HG02981 (cell line): ENCODE measurements at regions not wholly inside any gene's neighbourhood (a gene's known extent, or its start where the extent isn't known, plus 50 kb on each side); places are given as distances from the start of the nearest gene placed in this dataset.

Experiments
- ATAC-seq: cut with Tn5 transposase; IDR thresholded peaks from one replicate; pipeline ENCODE4 v1.9.1; 2021; ENCODE audit warnings: mild to moderate bottlenecking, moderate library complexity; ENCODE audit not compliant: unreplicated experiment

GRCh38 chr10:65294329-65294728, 1631.5 kb upstream of the LRRTM3 start:
- ATAC-seq: no peak

DNA sequence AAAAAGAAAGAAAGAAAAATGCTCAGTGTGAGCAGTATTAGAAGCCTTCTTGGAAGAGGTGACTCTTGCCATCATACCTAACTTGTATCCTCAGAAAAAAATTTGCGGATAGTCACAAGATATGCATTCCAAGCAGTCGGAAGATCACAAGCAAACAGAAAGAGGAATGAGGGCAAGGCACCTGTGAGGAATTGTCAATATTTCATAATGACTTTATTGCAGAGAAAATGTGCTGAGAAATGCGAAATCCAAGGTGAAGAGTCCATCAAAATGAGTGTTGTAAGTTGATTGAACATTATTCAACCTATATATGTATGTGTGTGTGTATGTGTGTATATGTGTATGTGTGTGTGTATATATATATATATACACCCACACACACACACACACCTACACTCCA, 1624.7 kb upstream of the LRRTM3 start:
- ATAC-seq: no peak

GRCh38 chr10:65306201-65306600, 1619.6 kb upstream of the LRRTM3 start:
- no peak for ATAC-seq

DNA sequence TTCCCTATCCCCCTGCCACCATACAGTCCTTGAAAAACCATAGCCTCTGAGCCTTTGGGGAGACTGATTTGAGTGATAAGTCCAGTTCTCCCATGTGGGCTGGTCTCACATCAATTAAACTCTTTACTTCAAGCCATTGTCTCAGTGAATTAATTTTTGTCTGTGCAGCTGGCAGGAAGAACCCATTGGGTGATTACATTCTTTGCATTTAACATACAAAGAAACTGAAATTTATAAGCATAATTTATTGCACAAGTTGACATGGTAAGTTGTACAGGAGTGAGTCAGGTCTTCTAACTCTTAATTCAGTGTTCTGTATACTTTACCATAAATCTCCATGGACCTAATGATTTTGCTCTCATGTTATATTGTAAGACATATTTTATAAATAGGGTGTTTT, 1613.0 kb upstream of the LRRTM3 start:
- no peak for ATAC-seq

DNA sequence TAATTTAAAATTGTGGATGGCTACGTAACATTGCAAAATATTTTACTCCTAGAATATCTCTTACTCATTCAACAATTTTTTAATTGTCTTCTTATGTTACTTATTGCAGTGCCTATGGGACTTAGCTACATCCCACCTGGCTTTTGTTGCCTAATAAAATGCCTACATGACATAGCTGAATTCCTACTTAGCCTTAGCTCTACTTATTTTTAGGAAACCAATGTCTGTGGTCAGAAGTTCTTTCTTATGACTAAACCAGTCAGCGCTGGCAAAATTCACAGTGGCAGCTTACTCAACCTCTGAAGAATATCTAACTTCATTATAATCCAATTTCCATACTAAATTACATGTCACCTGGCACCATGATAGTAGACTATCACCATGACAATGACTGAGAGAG, 1612.4 kb upstream of the LRRTM3 start:
- no peak for ATAC-seq

DNA sequence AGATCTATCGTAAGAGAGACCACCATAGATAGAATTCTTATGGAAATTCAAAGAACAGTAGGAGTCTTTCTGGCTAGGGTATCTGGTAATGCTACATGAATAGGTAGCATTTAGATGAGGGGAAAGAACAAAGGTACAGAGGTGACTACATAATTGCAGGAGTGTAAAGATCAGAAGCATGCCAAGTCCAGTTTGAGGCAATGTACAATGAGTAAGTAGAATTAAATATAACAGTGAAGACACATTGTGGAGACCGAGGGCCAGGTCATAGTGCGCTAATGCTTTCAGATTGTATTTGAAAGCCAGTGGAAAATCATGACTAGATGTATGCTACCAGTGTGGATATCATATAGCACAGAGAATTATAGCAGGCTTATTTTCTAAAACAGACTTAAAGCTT, 1611.6 kb upstream of the LRRTM3 start:
- no peak for ATAC-seq

- no peak for ATAC-seq
These were observed 1606.3 kb upstream of the LRRTM3 start for GRCh38 chr10:65319493-65319892.

DNA sequence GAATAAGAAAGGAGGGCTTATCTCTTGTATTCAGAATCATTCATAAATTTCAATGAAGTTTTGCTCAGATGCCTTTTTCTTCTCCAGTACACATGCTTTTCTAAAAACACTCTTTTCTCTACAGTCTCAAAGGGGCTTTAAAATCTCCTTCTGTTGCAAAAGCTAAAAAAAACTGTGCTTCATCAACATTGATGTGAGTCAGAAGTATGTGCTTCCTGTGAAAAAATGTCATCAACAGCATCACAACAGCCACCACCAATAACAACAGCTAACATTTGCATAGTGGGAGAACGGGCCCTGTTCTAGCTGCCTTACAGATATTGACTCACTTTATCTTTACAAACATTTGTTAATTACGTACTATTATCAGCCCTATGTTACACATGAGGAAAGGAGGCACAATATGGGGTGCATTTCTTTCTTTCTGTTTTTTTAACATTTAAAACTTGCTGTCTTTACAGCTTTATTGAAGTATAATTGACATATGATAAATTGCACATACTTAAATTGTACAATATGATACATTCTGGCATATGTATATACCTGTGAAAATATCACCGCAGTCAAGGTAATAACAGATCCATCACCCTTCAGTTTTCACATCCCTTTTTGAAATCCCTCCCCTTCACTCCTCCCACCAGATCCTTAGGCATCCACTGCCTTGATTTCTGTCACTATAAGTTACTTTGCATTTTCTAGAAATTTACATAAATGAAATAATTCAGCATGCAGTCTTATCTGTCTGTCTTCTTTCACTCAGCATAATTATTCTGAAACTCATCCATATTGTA, 1605.4 kb upstream of the LRRTM3 start:
- no peak for ATAC-seq

DNA sequence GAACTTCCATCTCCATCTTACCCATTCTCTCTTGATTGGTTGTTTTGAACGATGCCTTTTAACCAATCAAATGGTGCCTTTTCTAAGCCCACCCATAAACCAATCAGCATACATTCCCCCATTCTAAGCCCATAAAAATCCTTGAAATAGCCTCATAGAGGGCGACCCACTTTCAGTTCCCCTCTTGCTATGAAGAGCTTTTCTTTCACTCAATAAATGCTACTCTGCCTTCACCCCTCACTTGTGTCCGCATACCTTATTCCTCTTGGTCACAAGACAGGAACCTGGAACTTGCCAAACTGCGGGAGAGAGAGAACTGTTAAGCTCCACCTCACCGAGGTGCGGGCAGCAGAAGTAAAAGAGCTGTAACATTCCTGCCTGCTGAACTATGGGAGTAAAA, 1602.0 kb upstream of the LRRTM3 start:
- no peak for ATAC-seq

- no peak for ATAC-seq
These were observed 1599.9 kb upstream of the LRRTM3 start for GRCh38 chr10:65325913-65326312.

GRCh38 chr10:65328486-65328885, 1597.3 kb upstream of the LRRTM3 start:
- ATAC-seq: no peak

GRCh38 chr10:65335311-65335710, 1590.5 kb upstream of the LRRTM3 start:
- ATAC-seq: no peak

DNA sequence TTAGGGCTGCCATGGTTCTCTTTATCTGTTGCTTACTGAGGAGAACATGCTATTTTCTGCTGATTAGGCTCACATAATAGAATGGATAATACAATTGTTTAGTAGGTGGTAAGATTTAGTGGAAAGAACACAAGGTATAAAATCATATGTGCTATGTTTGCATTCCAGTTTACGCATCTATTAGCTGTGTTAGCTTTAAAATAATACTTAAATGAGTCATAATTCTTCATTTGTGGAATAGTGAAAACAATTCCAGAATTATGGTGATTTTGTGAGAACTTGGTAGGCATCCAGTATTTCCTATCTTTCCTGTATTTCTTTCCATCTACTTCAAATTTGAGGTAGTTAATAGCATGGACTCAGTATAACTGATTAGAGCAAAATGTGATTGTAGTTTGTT, 1585.5 kb upstream of the LRRTM3 start:
- no peak for ATAC-seq

DNA sequence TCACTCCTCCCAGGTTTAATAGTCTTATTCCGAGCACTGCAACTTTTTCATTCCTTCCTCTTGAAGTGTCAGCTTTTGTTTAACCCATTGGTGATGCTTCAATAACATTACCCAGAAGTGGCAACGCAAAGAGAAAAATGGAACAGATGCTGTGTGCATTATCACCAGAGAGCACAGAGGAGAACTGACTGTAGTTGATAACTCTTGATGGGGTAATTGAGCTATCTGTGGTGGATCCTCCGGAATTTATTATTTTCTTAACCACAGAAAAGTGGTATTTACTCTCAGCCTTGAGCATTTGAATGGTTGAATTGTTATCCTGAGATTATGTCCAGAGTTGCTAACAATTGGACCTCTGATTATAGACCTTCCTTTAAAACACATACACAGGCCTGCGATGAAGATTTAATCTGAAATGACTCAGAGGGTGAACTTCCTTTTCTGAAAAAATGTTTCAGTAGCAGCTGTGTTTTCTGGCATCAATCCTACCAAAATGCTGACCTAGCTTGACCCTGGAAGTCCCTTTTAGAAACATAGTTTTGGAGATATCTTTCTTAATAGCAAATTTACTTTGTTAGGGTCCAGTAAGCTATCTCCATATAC, 1584.4 kb upstream of the LRRTM3 start:
- no peak for ATAC-seq

DNA sequence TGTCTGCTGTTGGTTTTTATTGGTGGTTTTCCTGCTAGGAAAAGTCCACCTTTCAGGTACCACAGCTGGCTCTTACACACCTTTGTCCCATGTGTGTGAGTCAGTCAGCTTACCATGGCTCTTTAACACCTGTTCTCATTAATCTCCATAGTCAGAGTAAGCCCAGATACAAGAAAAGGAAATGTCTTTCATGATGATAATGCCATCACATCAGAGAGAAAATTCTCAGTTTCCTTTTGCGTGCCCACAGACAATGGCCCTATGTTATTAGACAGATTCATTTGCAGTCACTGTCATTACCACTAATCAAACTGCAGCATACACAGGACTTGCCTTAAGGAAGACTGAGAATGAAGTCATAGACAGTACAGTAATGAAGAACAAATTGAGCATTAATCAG, 1583.6 kb upstream of the LRRTM3 start:
- no peak for ATAC-seq

DNA sequence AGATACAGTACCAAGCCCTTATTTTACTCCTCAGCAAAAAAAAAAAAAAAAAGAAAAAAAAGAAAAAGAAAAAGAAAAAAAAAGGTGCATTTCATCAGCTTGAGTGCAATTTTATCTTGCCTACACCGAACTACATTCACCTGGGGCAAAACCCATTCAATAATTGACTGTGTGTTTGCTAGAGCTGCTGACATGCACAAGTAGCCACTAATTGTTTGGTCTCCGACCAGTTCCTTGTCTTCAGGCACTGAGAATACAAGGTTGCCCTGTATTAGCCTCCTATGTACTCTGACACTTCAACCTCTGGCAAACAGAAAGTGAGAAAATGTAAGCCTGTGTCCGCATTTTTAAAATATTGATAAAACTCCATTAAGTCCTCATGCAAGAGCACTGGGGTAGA, 1579.4 kb upstream of the LRRTM3 start:
- ATAC-seq: no peak

- ATAC-seq: no peak
These were observed 1577.2 kb upstream of the LRRTM3 start for GRCh38 chr10:65348637-65349036.

DNA sequence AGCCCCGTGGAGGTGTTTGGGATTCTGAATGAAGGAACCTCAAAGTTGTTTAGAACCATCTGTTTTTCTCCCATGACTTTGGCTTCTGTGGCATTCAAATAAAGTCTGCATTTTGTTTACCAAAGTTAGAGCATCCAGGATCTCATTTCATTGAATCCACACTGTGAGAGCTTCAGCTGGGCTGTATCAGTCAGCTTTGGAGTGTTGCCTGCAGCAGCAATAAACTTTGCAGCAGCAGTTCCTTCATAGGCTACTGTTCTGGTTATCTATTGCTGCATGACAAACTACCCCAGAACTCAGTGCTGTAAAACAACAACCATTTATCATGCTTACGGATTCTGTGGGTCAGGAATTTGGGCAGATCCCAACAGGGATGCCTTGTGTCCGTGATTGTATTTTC, 1575.2 kb upstream of the LRRTM3 start:
- ATAC-seq: no peak

DNA sequence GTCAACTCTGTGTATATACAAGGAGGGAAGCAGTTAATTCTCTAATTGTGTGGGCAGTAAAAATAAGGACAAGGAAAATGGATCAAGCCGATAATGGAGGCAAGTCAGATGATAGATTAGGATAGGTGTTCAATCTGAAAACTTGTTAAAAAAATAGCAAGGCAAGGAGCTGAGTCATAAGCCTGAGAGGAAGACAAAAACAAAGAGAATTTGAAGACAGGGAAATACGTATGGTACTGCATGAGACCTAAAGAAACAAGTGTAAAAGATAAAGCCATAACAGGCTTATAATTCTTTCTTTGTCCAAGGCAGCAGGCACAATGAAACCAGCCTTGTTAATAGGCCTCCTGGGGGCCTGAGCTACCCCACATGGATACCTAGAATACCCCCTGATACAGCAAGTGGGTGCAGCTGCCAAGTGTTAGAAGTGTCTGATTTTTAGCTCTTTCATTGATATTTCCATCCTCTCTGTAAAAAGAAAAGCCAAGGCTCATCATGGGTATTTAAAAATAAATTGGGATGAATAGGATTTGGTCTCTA, 1570.6 kb upstream of the LRRTM3 start:
- ATAC-seq: no peak

DNA sequence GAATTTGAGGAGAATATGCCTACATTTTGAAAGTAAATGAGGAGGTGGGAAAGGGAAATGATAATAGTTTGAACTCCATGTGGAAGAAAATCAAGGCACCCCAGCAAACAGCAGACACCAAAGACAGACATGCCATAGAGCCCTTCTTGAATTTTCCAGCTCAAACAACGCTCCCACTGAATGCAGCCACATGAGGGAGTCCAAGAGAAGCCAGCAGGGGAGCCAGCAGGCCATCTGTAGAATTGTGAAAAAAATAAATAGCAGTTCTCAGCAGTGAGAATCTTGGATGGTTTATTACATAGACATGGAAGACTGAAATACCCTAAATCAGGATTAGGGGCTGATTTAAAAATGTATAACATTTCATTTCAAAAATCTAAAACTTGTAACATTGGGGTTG, 1567.3 kb upstream of the LRRTM3 start:
- ATAC-seq: no peak

- no peak for ATAC-seq
These were observed 1565.3 kb upstream of the LRRTM3 start for GRCh38 chr10:65360497-65360896.

DNA sequence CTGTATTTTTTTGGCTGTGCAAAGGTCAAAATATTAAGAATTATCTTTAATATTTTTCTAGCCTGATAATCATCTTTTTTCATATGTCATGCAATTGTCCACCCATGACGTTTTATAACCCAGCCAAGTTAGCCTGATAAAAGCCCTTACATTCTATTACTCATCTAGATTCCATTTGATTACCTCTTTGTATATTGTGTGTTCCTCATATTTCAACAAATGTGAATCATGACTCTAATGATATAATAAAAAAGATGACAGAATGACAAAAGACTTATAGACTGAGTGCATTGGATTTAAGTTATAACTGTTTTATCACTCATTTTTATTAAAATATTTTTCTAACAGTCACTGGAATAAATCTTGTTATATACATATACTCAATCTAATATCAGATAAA, 1560.0 kb upstream of the LRRTM3 start:
- no peak for ATAC-seq

- no peak for ATAC-seq
These were observed 1558.1 kb upstream of the LRRTM3 start for GRCh38 chr10:65367706-65368105.
